IMR-90 (cell line): ENCODE measurements at regions not wholly inside any gene's neighbourhood (a gene's known extent, or its start where the extent isn't known, plus 50 kb on each side); places are given as distances from the start of the nearest gene placed in this dataset.

ENCODE experiments used
- ATAC-seq: fragments of 200-7000 bp; cut with Tn5 transposase; 2 replicates; pipeline ENCODE4 v1.9.1; 2020; ENCODE audit warnings: low read depth, mild to moderate bottlenecking, moderate library complexity
- BruUV-seq: library from RNA; stranded (reverse); fragments of 400-500 nt; replicated peaks from 2 replicates; lab custom pipeline; 2021; lab: Mats Ljungman, UMichigan
- CTCF ChIA-PET: fragments of 300-600 bp; formaldehyde crosslinking; extraction: SDS; loops from one replicate; lab custom pipeline; 2021; ENCODE audit warnings: antibody characterized with exemption; lab: Yijun Ruan, JAX
- POLR2A ChIA-PET: fragments of 300-600 bp; sonication (Branson Sonifier 250); formaldehyde crosslinking; loops from one replicate; lab custom pipeline; 2022; ENCODE audit warnings: antibody characterized with exemption; ENCODE audit not compliant: unreplicated experiment; lab: Charles Lee
- DNase-seq: peaks from one replicate; pipeline ENCODE4 v3.0.0; 2013
- H2AFZ ChIP-seq: replicated peaks from 2 replicates; pipeline ENCODE3; 2013; ENCODE audit warnings: low read length, mild to moderate bottlenecking; ENCODE audit not compliant: poor library complexity
- H2AK5ac ChIP-seq: 2 replicates; pipeline ENCODE4 v1.6.1; 2013; ENCODE audit warnings: low read depth, low read length, inconsistent platforms
- H2AK9ac ChIP-seq: replicated peaks from 2 replicates; pipeline ENCODE3; 2013; ENCODE audit warnings: mild to moderate bottlenecking, low read depth, low read length, moderate library complexity; ENCODE audit not compliant: poor library complexity
- H2BK120ac ChIP-seq: 2 replicates; pipeline ENCODE4 v1.6.1; 2013; ENCODE audit warnings: low read depth, low read length, inconsistent platforms
- H2BK15ac ChIP-seq: 3 replicates; pipeline ENCODE4 v1.6.1; 2013; ENCODE audit warnings: low read depth, low read length, inconsistent platforms
- H2BK20ac ChIP-seq: 2 replicates; pipeline ENCODE4 v1.6.1; 2013; ENCODE audit warnings: low read depth, mild to moderate bottlenecking, inconsistent platforms, low read length, moderate library complexity
- H2BK5ac ChIP-seq: 2 replicates; pipeline ENCODE4 v1.6.1; 2013; ENCODE audit warnings: mild to moderate bottlenecking, low read depth, low read length, inconsistent platforms; ENCODE audit not compliant: poor library complexity, severe bottlenecking
- H3K14ac ChIP-seq: replicated peaks from 2 replicates; pipeline ENCODE4 v1.6.1; 2013; ENCODE audit warnings: low read depth, low read length, inconsistent platforms
- H3K18ac ChIP-seq: 2 replicates; pipeline ENCODE4 v1.6.1; 2013; ENCODE audit warnings: low read depth, low read length, control low read depth
- H3K23ac ChIP-seq: 2 replicates; pipeline ENCODE4 v1.6.1; 2013; ENCODE audit warnings: low read depth, low read length, inconsistent platforms
- H3K27ac ChIP-seq: 2 replicates; pipeline ENCODE4 v1.5.1; 2013; ENCODE audit warnings: mild to moderate bottlenecking, control low read depth, low read length; ENCODE audit not compliant: insufficient read depth
- H3K27me3 ChIP-seq: 2 replicates; pipeline ENCODE4 v1.6.1; 2013; ENCODE audit warnings: low read length; ENCODE audit not compliant: control insufficient read depth, insufficient read depth
- H3K36me3 ChIP-seq: 2 replicates; pipeline ENCODE4 v1.6.1; 2013; ENCODE audit warnings: low read length, mixed read lengths; ENCODE audit not compliant: control insufficient read depth, insufficient read depth
- H3K4ac ChIP-seq: 2 replicates; pipeline ENCODE4 v1.6.1; 2013; ENCODE audit warnings: low read depth, low read length, inconsistent platforms
- H3K4me1 ChIP-seq: 2 replicates; pipeline ENCODE4 v1.6.1; 2013; ENCODE audit warnings: low read length, mixed read lengths; ENCODE audit not compliant: control insufficient read depth, insufficient read depth
- H3K4me2 ChIP-seq: 2 replicates; pipeline ENCODE4 v1.6.1; 2013; ENCODE audit warnings: low read depth, mild to moderate bottlenecking, control low read depth, low read length, moderate library complexity
- H3K4me3 ChIP-seq: 2 replicates; pipeline ENCODE4 v1.5.1; 2013; ENCODE audit warnings: low read depth, mild to moderate bottlenecking, control low read depth, low read length, moderate library complexity; ENCODE audit not compliant: insufficient read depth
- H3K56ac ChIP-seq: 2 replicates; pipeline ENCODE4 v1.6.1; 2013; ENCODE audit warnings: low read length, inconsistent platforms; ENCODE audit not compliant: insufficient read depth; ENCODE audit errors: extremely low read depth
- H3K79me1 ChIP-seq, 2 experiments: 2 replicates each; pipeline ENCODE4 v1.6.1; 2013; ENCODE audit warnings: low read length in 2 of 2, inconsistent platforms in 1 of 2, low read depth in 1 of 2
- H3K9ac ChIP-seq: 2 replicates; pipeline ENCODE4 v1.6.1; 2013; ENCODE audit warnings: low read depth, low read length, control low read depth
- H3K9me1 ChIP-seq: 2 replicates; pipeline ENCODE4 v1.6.1; 2013; ENCODE audit warnings: low read length, inconsistent platforms; ENCODE audit not compliant: insufficient read depth
- H3K9me3 ChIP-seq: 2 replicates; pipeline ENCODE4 v1.6.1; 2013; ENCODE audit warnings: low read length; ENCODE audit not compliant: control insufficient read depth, insufficient read depth
- H4K20me1 ChIP-seq: 2 replicates; pipeline ENCODE4 v1.6.1; 2013; ENCODE audit warnings: low read length, inconsistent platforms; ENCODE audit not compliant: insufficient read depth
- H4K5ac ChIP-seq: 2 replicates; pipeline ENCODE4 v1.6.1; 2013; ENCODE audit warnings: mild to moderate bottlenecking, low read depth, low read length, control low read depth
- H4K8ac ChIP-seq, 2 experiments: 2 replicates each; pipeline ENCODE4 v1.6.1; 2013; ENCODE audit warnings: low read depth in 2 of 2, low read length in 2 of 2, control low read depth in 1 of 2, inconsistent platforms in 1 of 2
- H4K91ac ChIP-seq: 2 replicates; pipeline ENCODE4 v1.6.1; 2013; ENCODE audit warnings: low read depth, low read length, inconsistent platforms; ENCODE audit not compliant: insufficient read depth
- FOS ChIP-seq: fragments of 150-350 bp; IDR thresholded peaks from 2 replicates; pipeline ENCODE4 v1.6.1; 2016; ENCODE audit warnings: low read depth, low read length
- RFX5 ChIP-seq: IDR thresholded peaks from 2 replicates; pipeline ENCODE4 v1.8.0; 2012; ENCODE audit warnings: low read depth, mild to moderate bottlenecking, low read length, moderate library complexity
- USF2 ChIP-seq: fragments of 150-350 bp; IDR thresholded peaks from 2 replicates; pipeline ENCODE4 v1.6.1; 2017; ENCODE audit warnings: mild to moderate bottlenecking, antibody characterized with exemption, low read length, low read depth
- WGBS, 2 experiments: methylation state at CpG; one replicate each; pipeline versions ENCODE4 v1.1.5 to v1.1.7; 2013; ENCODE audit warnings: missing lambda C conversion rate in 2 of 2; ENCODE audit not compliant: insufficient read length in 1 of 2; ENCODE audit errors: extremely low coverage in 2 of 2; 5-methylcytosine and 5-hydroxymethylcytosine counted together
- dilution Hi-C: fragments of 300-500 bp; cut with HindIII; formaldehyde crosslinking; loops from one replicate; pipeline ENCODE4 v1.14.3; 2018; ENCODE audit warnings: low sequenced_read_pairs; ENCODE audit not compliant: unreplicated experiment
- in situ Hi-C: fragments of 300-500 bp; cut with MboI; formaldehyde crosslinking; loops from 3 replicates; pipeline ENCODE4 v1.14.3; 2019; ENCODE audit warnings: low sequenced_read_pairs, inconsistent platforms, mixed read lengths
- intact Hi-C: fragments of 100-400 bp; cut with micrococcal nuclease; formaldehyde crosslinking; loops from 2 replicates; pipeline ENCODE4 v1.10.0; 2022

DNA sequence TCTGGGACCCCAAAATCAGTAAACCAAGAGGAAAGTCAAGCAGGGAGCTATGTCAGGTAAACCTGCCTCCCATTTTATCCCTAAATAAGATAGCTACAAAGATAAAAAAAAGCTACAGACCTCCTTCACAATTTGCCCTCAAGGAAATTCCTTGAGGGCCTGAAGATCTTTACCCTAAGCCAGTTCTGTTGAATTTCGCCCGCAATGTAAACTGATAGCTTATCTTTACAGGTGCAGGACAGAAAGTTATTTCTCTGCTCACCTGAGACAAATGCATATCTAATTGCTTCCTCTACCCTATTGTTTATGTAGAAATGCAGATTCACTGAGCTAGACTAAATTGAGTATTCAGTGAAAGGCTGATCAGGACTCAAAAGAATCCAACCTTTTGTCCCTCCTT lies 153.4 kb upstream of the CHRM3 start:
- no peak overlapping the region for H3K4me3 ChIP-seq
- H3K27me3 ChIP-seq, result no peaks in the 10 kb centered on the region
- H2AK9ac ChIP-seq, result no peak overlapping the region
- dilution Hi-C loops, result no loop called here
- no peaks in the 10 kb centered on the region for H3K9me1 ChIP-seq
- intact Hi-C loops, result no loop called here
- H4K8ac ChIP-seq, result no peak overlapping the region
- CTCF ChIA-PET, result no interaction called here
- H3K4ac ChIP-seq, result no peak overlapping the region
- no peak overlapping the region for H3K18ac ChIP-seq
- in situ Hi-C loops, result no loop called here
- H2AFZ ChIP-seq, result no peak overlapping the region
- no TSS peak for BruUV-seq
- H3K9ac ChIP-seq, result no peak overlapping the region
- H3K79me1 ChIP-seq, result no peaks in the 10 kb centered on the region
- no peak overlapping the region for H3K23ac ChIP-seq
- ATAC-seq (no peak), DNase-seq (no peak)
- no peaks in the 10 kb centered on the region for H3K9me3 ChIP-seq
- H2BK20ac ChIP-seq, result no peak overlapping the region
- no peak overlapping the region for H2BK5ac ChIP-seq
- POLR2A ChIA-PET, result no interaction called here
- no peak overlapping the region for H2BK15ac ChIP-seq
- no peaks in the 10 kb centered on the region for H3K4me1 ChIP-seq
- H3K36me3 ChIP-seq, result no peaks in the 10 kb centered on the region
- no peaks in the 10 kb centered on the region for H4K20me1 ChIP-seq
- no peak overlapping the region for H3K56ac ChIP-seq
- no peak overlapping the region for H2BK120ac ChIP-seq
- no peak overlapping the region for H4K5ac ChIP-seq
- no peak overlapping the region for H3K14ac ChIP-seq
- no peak overlapping the region for H3K4me2 ChIP-seq
- H4K91ac ChIP-seq, result no peak overlapping the region
- TF ChIP-seq RFX5 (no peak), FOS (no peak), USF2 (no peak)
- H2AK5ac ChIP-seq, result no peak overlapping the region
- WGBS, 2 experiments, result no CpG with 5 or more reads among the region's 2 CpGs
- no peak overlapping the region for H3K27ac ChIP-seq
